Neural progenitor cell (in vitro differentiated cells): ENCODE measurements at regions not wholly inside any gene's neighbourhood (a gene's known extent, or its start where the extent isn't known, plus 50 kb on each side); places are given as distances from the start of the nearest gene placed in this dataset.

ENCODE experiments used
- CTCF ChIP-seq: fragments of 200-600 bp; sonication (generic); IDR thresholded peaks from 2 replicates; pipeline ENCODE4 v1.5.1; 2017; ENCODE audit warnings: antibody characterized with exemption, mild to moderate bottlenecking
- EZH2phosphoT487 ChIP-seq: fragments of 200-600 bp; sonication (generic); IDR thresholded peaks from 2 replicates; pipeline ENCODE4 v1.6.1; 2017; ENCODE audit warnings: antibody characterized with exemption

- TF ChIP-seq CTCF (no peak), EZH2phosphoT487 (no peak)
Observed at GRCh38 chr17:72401883-72402726, 281.3 kb downstream of the SOX9 start.
